Ovary (tissue), 7 donors: ENCODE measurements at regions not wholly inside any gene's neighbourhood (a gene's known extent, or its start where the extent isn't known, plus 50 kb on each side); places are given as distances from the start of the nearest gene placed in this dataset.
A peak's percentile ranks its signal among the peaks of the same experiment; 100 is the strongest.

Experiments
- DNase-seq, 5 donors: peaks; one replicate each; pipeline ENCODE4 v3.0.0-alpha.2; 2019 to 2020
- H3K27ac ChIP-seq, 2 donors: fragments of 200-600 bp; one replicate each; pipeline versions ENCODE4 v1.5.1 to v1.8.0; 2019 to 2022
- H3K27me3 ChIP-seq: fragments of 200-600 bp; one replicate; pipeline ENCODE4 v1.8.0; 2022
- H3K36me3 ChIP-seq: fragments of 200-600 bp; sonication (generic); one replicate; pipeline ENCODE4 v1.5.1; 2019
- H3K4me1 ChIP-seq: one replicate; pipeline ENCODE4 v1.8.1; 2013; ENCODE audit warnings: mild to moderate bottlenecking, moderate library complexity; ENCODE audit not compliant: insufficient read depth
- H3K4me3 ChIP-seq: fragments of 200-600 bp; sonication (generic); one replicate; pipeline ENCODE4 v1.5.1; 2017
- H3K9me3 ChIP-seq, 2 donors: fragments of 200-600 bp in 1 of 2; sonication (generic) in 1 of 2; one replicate each; pipeline versions ENCODE4 v1.5.1 to v1.8.1; 2013 to 2019; ENCODE audit warnings: mild to moderate bottlenecking in 1 of 2, moderate library complexity in 1 of 2
- CTCF ChIP-seq, 3 donors: fragments of 450-650 bp in 2 of 3; fragments of 200-600 bp in 1 of 3; IDR thresholded peaks; one replicate each; pipeline versions ENCODE4 v1.5.1 to v1.8.0; 2016 to 2022; ENCODE audit warnings: antibody characterized with exemption in 3 of 3, mild to moderate bottlenecking in 1 of 3
- EP300 ChIP-seq: sonication (generic); formaldehyde crosslinking; IDR thresholded peaks from one replicate; pipeline ENCODE4 v1.6.1; 2017; ENCODE audit warnings: antibody characterized with exemption
- POLR2A ChIP-seq: fragments of 450-650 bp; IDR thresholded peaks from one replicate; pipeline ENCODE4 v1.6.1; 2017; ENCODE audit warnings: antibody characterized with exemption, mild to moderate bottlenecking, moderate library complexity
- WGBS, 3 donors: extraction: QIAGEN DNeasy Blood & Tissue Kit in 1 of 3; methylation state at CpG; one replicate each; pipeline versions ENCODE4 v1.1.5 to v1.1.7; 2013 to 2017; 5-methylcytosine and 5-hydroxymethylcytosine counted together
- intact Hi-C, 4 donors: fragments of 100-400 bp; cut with DNase I; formaldehyde crosslinking; loops; one replicate each; pipeline versions ENCODE4 v1.11.0 to v1.15.1; 2022 to 2023
- donor health status: DM: no; HTN: no; CAD: no; lungs with moderate emphysema.
- donor health status: DM: no; HTN: no; CAD: no.
- donor health status: Bipolar disorder and iron deficiency.
- donor health status: DM: no; HTN: no; CAD: no.
- donor health status: DM: yes; HTN: yes; CAD: no.

- DNase-seq: peak in 1 of 5 donors; percentile 29
- intact Hi-C loops: loop anchor here in 1 of 4 donors (5.0 kb wide), 1 partner anchor 127 kb away; no protein-coding TSS in a partner anchor
- Histone ChIP-seq H3K27ac (no peak overlapping the region), H3K4me3 (no peak overlapping the region), H3K9me3 (no peaks in the 10 kb centered on the region), H3K27me3 (no peaks in the 10 kb centered on the region), H3K4me1 (no peaks in the 10 kb centered on the region), H3K36me3 (no peaks in the 10 kb centered on the region)
- TF ChIP-seq EP300 (no peak), CTCF (IDR thresholded peaks at IDR 0.05) (peak in 2 of 3 donors; percentile 22 to 26), POLR2A (no peak)
- 15 to 21% (median 15%) methylated on average over 6 of the region's 6 CpGs for WGBS, 3 donors
These were observed 139.7 kb downstream of the HRH4 start for GRCh38 chr18:24600076-24600654.

GRCh38 chr18:24601585-24601984 is 141.1 kb downstream of the HRH4 start:
- no peaks in the 10 kb centered on the region for H3K4me1 ChIP-seq
- H3K36me3 ChIP-seq: no peaks in the 10 kb centered on the region
- intact Hi-C loops: loop anchor here in 1 of 4 donors (5.0 kb wide), 1 partner anchor 126 kb away; no protein-coding TSS in a partner anchor
- no peak for DNase-seq
- H3K27ac ChIP-seq: no peak overlapping the region
- TF ChIP-seq EP300 (no peak), CTCF (IDR thresholded peaks at IDR 0.05) (no peak), POLR2A (no peak)
- 76 to 88% (median 80%) methylated on average over 1 of the region's 1 CpG for WGBS, 3 donors
- H3K4me3 ChIP-seq: no peak overlapping the region
- H3K9me3 ChIP-seq: no peaks in the 10 kb centered on the region
- no peaks in the 10 kb centered on the region for H3K27me3 ChIP-seq

- 91 to 98% (median 95%) methylated on average over 4 of the region's 4 CpGs for WGBS, 3 donors
- intact Hi-C loops: loop anchor here in 1 of 4 donors (5.0 kb wide), 1 partner anchor 125 kb away; no protein-coding TSS in a partner anchor
- Histone ChIP-seq H3K9me3 (no peaks in the 10 kb centered on the region), H3K4me3 (no peak overlapping the region), H3K27me3 (no peaks in the 10 kb centered on the region), H3K27ac (no peak overlapping the region), H3K36me3 (no peaks in the 10 kb centered on the region), H3K4me1 (no peaks in the 10 kb centered on the region)
- no peak for DNase-seq
- no peak for TF ChIP-seq POLR2A
- no peak for TF ChIP-seq CTCF (IDR thresholded peaks at IDR 0.05)
- no peak for TF ChIP-seq EP300
These were observed 141.8 kb downstream of the HRH4 start for GRCh38 chr18:24602201-24602600.

GRCh38 chr18:24603151-24603550 is 142.7 kb downstream of the HRH4 start:
- no peaks in the 10 kb centered on the region for H3K4me1 ChIP-seq
- no peak for DNase-seq
- TF ChIP-seq EP300 (no peak), POLR2A (no peak), CTCF (IDR thresholded peaks at IDR 0.05) (no peak)
- H3K27ac ChIP-seq: no peak overlapping the region
- intact Hi-C loops: loop anchor here in 1 of 4 donors (5.0 kb wide), 1 partner anchor 124 kb away; no protein-coding TSS in a partner anchor
- H3K27me3 ChIP-seq: no peaks in the 10 kb centered on the region
- H3K9me3 ChIP-seq: no peaks in the 10 kb centered on the region
- H3K4me3 ChIP-seq: no peak overlapping the region
- WGBS, 3 donors: 22 to 31% (median 27%) methylated on average over 3 of the region's 3 CpGs
- no peaks in the 10 kb centered on the region for H3K36me3 ChIP-seq
